ENCODE measurements at regions not wholly inside any gene's neighbourhood (a gene's known extent, or its start where the extent isn't known, plus 50 kb on each side); places are given as distances from the start of the nearest gene placed in this dataset.

DNA sequence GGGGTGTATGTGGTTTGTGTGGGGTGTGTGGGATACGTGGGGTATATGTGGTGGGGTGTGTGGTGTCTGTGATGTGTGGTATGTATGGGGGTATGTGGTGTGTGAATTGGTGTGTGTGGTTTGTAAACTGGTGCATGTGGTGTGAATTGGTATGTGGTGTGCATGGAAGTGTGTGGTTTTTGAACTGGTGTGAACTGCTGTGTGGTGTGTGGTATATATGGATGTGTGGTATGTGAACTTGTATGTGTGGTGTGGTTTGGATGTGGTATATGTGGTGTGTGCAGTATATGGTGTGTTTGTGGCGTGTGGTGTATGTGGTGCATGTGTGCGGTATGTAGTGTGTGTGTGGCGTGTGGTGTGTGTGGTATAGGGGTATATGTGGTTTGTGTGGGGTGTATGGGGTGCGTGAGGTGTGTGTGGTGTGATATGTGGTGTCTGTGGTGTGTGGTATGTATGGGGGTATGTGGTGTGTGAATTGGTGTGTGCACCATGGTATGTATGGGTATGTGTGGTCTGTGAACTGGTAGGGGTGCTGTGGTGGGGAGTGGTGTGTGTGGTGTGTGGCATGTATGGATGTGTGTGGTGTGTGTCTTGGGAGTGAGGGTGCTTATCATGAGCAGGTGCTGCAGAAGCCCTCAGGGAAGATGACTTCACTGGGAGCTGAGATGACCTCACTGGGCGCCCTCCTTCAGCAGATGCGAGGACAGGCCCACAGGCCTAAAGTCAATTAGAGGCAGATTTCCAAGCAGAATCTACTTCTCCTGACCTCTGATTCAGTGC lies 209.6 kb upstream of the TNP1 start:
- no peak overlapping the region for H3K27ac ChIP-seq
- no peak overlapping the region for H3K4me3 ChIP-seq

DNA sequence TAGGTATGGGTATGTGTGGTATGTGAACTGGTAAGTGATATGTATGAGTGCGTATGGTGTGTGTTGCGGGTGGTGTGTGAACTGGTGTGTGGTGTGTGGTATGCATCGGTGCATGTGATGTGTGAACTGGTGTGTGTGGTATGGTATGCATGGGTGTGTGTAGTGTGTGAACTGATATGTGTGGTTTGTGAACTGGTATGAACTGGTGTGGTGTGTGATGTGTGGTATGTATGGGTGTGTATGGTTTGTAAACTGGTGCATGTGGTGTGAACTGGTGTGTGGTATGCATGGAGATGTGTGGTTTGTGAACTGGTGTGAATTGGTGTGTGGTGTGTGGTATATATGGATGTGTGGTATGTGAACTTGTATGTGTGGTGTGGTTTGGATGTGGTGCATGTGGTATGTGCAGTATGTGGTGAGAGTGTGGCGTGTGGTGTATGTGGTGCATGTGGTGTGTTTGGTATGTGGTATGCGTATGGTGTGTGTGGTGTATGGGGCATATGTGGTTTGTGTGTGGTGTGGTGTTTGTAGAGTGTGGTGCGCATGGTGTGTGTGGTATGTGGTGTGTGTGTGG lies 208.9 kb upstream of the TNP1 start:
- Histone ChIP-seq H3K4me3 (no peak overlapping the region), H3K27ac (no peak overlapping the region)

DNA sequence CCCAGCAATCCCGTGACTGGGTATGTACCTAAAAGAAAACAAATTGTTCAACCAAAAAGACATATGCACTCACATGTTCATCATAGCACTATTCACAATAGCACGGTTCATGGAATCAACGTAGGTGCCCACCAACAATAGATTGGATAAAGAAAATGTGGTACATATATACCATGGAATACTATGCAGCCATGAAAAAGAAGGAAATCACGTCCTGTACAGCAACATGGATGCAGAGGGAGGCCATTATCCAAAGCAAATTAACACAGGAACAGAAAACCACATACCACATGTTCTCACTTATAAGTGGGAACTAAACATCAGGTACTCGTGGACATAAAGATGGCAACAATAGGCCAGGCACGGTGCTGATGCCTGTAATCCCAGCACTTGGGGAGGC lies 207.9 kb upstream of the TNP1 start:
- no peak overlapping the region for H3K27ac ChIP-seq
- H3K4me3 ChIP-seq = no peak overlapping the region

DNA sequence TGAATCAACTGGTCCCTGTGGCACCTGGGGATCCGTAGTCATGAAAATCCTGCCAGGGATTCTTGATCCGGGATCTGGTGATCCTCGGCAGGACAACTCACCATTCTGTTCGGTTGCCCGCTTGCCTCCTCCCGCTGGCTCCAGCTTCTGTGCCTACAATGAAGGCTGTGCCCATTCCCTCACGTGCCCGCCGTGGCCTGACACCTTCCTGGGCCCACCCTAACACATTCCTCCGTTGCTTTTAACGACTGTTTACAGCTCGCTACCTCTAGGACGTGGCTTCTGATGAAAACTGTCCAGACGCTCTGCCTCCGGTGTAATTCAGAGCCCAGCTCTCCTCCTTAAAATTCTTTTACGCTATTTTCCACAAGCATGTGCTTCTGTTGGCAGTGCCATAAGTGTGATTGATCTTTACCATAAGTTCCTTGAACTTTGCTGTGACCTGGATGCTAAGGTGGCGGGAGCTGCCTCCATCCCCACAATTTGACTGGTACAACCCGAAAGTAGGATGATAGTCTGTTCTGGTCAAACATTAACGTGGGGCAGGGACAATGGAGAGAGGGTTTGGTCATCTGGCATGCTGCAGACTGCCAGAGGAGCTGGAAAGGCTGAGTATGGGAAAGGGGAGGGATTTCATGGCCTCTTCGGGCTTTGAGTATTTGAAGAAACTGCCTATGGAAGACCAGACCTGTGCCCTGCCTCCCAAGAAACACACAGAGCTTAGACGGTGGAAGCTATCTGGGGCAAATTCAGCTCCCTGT lies 206.8 kb upstream of the TNP1 start:
- H3K4me3 ChIP-seq = no peak overlapping the region
- H3K27ac ChIP-seq = no peak overlapping the region

DNA sequence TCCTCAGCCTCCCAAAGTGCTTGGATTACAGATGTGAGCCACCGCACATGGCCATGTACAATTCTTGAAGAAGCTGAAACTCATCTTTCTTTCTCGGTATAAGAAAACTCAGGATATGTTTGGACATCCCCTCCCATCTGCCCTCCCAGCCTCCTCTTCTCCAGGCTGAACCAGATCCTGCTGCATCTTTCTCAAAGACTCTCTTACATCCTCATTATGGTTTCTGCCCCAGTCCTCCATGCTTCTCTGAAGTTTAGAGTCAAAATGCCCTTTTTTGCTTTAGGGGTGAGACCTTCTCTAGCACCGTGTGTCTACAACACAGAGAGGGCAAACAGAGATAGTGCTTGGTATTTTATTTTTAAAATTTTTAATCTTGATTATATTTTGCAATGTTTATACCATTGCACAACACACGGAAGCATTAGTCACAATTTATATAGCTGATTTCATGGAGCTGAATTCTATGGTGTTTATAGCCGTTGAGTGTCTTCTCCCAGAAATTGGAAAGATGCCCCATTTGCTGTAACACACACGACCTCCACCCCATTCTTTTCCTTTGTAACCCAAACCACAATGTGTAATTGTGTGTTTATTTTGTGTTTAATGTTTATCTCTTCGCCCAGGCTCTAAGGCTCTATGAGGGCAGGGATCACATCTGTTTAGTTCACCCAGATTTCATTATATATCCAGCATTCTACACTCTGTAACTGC lies 206.0 kb upstream of the TNP1 start:
- no peak overlapping the region for H3K4me3 ChIP-seq
- H3K27ac ChIP-seq = no peak overlapping the region

DNA sequence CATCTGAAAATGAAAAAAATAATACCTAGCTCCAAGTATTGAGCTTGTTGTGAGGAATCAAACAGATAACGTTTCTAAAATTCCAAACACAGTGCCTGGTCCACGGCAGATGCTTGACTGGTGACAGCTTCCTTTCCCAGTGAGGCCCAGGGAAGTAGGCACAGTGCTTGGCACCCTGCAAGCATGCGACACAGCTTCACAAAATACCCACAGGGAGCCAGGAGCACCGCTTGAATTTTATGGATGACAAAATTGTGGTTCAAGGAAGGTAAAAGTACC lies 205.1 kb upstream of the TNP1 start:
- no peak overlapping the region for H3K4me3 ChIP-seq
- H3K27ac ChIP-seq = peak overlapping the region in 3 of 21 experiments; percentile 26 to 53 (median 31)

DNA sequence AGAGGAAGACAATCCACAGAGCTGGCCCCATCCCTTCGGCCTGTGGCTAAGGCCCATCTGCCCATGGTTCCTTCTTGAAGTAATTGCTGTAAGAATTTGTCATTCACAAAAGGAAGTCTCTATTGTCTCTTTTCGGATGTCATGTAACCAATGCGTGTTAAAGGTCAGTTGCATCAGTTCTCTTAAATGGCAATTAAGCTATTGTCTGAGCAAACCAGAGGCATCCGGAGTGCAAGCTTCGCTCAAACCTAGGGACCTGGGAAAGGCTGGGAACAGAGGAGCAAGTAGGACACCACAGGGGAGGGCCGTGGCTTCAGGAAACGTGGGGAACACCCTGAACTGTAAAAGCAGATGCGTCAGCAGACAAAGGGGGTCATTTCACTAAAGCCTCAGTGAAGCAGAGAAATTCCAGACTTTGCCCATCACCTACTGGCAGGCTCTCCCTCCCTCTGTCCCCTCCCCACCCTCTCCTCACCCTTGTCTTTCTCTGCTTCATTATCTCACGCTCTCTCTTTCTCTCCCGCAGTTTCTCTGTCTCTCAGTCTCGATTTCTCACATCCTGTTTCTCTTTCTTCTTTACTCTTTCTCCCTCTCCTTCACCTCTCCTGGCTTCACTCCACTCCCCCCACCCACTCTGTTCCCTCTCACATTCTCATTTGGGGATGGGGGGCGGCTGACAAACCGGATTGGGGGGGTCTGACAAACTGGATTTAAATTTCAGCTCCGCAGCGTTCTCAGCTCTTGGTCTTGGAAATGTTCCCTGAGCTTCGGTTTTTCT lies 204.6 kb upstream of the TNP1 start:
- Histone ChIP-seq H3K4me3 (no peak overlapping the region), H3K27ac (peak overlapping the region in 5 of 21 experiments; percentile 26 to 53 (median 43))

DNA sequence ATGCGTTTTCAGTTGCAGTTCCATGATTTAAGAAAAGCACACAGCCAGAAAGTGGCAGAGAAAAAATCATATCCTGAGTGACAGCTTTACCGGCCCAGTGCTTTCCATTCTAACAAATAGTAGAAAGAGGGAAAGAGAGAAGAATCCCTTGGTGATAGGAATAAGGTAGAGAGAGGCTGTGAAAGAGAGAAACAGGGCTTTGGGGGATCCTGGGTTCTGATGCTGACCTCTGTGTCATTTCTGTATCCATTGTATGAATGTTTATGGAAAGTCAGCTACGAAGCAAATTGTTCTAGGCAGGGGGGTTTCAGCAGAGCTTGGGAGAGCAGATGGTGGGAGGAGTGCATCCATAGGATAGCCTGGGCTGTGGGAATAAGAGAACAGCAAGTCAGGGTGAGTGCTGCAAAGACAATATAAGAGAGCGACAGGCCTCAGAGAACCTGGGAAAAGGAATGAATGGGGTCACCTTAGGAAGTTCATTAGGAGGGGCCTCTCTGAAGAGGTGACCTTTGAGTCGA lies 203.4 kb upstream of the TNP1 start:
- no peak overlapping the region for H3K27ac ChIP-seq
- H3K4me3 ChIP-seq = no peak overlapping the region

DNA sequence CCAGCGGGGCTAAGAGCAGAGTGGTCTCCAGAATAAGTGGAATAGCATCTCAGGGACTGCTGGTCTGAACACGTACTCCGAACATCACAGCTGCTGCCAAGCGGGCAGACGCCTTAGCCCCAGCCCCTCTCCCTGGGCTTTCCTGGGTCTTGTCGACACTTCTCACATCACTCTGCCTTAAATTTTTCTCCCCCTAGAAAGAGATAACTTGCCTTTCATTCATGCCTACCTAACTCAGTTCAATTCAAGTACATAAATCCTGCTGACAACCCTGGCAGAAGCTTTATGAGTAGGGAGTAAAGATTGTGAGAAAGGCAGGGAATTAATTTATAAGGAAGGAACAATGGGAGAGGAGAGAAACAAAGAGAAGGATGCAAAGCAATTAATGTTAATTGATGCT lies 202.9 kb upstream of the TNP1 start:
- Histone ChIP-seq H3K27ac (no peak overlapping the region), H3K4me3 (no peak overlapping the region)

DNA sequence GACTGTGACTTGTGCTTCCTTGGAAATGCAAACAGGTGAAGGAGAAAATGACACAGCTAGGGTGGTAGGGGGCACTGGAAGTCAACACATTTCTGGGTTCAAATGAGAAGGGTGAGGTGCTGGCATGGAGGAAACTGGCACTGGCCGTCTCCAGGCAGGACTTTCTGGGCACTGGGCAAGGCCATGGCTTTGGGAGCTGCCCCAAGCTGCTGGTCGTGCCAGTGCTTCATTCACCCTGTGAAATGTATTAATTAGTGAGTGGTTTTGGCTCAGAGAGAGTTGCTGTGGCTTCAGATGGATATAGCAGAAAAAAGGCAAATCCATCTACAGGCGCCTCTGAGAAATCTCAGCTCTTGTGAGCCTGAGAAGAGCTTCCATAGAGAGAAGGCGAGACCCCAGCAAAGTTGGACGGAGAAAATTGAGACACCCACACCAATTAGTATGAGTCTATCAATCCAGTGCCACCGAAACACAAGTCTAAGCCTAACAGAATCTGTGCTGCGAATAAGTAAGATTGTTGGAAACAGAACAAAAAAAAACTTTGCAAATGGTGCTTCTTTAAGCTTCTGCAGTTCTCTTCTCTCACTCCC lies 202.1 kb upstream of the TNP1 start:
- H3K27ac ChIP-seq = no peak overlapping the region
- no peak overlapping the region for H3K4me3 ChIP-seq

DNA sequence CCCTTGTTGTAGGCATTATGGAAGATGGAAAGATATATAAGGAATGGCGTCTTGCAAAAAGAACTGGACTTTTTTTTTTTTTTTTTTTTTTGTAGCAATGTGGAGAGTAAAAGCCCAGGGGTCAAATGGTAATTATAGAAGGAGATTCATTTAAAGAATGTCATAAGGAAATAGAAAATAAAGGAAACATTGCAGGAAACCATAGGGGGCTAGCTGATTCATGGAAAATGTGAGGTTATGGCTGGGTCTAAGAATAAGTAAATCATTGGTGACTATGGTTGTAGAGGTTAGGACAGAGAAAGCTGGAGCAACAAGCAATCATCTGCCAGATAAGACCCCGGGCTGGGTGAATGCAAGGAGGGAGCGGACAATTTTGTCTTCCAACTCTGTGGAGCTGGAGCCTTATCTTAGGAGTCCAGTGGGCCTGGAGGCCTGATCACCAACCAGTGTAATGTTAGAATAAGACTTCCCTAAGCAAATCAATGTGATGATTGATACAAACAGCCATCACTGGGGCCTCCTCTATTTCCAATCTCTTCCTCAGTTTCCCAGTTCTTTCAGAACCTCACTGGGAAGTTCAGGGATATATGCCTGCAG lies 201.2 kb upstream of the TNP1 start:
- Histone ChIP-seq H3K27ac (no peak overlapping the region), H3K4me3 (no peak overlapping the region)

DNA sequence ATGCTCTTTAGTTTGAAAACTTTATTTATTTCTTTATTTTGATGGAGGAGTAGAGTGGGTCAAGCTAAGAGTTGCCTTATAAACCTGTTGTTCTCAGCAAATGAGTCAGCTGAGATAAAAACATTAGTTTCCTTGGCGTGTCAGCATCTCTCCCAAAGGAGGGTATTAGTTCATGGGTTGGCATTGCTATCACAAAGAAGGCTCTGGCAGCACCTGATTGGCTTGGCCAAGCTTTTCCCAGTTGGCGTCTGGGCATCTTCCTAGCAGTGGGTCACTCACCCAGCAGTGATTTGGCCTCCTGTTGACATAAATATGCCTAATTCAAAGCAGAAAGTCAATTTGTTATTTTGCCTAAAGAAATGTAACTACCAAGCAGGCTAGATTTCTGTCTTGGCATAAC lies 200.7 kb upstream of the TNP1 start:
- Histone ChIP-seq H3K4me3 (no peak overlapping the region), H3K27ac (no peak overlapping the region)

DNA sequence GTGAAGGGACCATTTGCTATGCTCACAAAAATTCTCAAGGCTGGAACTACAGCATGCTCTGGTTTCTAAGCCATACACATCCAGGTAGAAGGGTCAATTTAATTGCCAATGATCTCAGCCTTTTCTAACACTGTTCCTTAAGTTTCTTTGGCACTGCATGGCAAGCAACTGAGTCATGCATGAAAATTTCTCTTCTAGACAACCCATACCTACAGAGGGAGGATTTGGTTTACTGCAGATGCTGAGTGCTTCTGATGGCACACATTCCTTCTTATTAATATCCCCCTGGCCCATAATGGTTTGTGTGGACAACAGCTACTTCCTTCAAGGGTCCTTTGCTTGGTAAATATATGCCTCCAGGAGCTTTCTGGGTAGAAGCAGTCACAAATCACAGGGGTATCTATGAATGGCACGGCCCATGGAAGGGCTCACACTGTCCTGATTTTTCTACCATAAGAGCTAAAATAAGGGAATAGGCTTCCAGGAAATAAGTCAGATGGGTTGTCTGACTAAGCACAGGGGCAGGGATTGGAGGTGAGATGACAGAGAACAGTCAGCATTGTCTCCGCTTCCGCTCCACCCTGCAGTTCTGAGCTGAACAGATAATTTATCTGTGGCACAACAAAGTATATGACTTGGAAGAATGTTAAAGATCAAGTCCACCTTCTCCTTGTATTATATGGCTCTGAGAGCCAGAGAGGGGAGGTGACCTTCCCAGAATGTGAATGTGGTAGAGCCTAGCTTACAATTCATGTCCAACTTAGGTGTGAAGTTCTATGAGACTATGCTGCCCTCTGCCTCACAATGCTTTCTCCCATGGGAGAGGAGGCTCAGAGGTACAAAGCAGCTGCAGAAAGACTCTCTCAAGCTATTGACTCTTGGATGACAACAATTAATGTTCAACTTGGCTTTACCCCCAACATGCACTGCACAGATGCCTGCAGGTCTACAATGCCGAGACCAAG lies 199.2 kb upstream of the TNP1 start:
- no peak overlapping the region for H3K27ac ChIP-seq
- H3K4me3 ChIP-seq = no peak overlapping the region

DNA sequence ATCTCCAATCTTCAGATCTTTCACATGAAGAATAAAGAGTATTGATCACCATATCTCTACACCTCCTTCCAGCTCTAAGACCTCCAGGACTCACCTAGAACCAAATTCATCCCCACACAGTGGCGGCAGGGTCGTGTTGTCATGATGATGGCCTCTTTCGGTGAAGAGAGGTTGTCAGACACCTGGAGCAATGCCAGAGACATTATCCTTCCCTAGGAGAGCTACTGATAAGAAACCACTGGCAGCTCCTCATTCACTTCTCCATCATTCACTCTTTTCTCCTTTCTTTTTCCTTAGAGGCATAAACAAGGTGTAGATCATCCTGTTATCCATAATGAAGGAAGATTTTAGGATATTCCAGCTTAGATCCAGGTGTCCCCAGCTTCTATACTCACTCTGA lies 197.9 kb upstream of the TNP1 start:
- no peak overlapping the region for H3K4me3 ChIP-seq
- no peak overlapping the region for H3K27ac ChIP-seq

DNA sequence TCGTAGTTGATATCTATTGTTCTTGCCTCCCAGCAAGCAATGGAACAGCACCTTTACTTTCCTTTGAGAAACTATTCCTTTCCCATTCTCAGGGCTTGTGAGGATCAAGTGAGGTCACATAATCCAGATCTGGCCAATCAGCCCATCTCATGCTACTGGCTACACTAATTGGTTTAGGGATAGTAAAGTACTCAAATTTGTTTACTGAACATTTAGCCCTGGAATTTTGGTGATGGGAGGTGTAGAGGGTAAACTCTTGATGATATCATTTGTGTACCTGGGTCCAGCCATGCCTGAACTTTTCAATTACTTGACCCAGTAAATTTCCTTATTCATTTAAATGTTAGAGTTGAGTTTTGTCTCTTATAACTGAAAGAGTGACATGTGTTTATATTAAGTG lies 195.8 kb upstream of the TNP1 start:
- Histone ChIP-seq H3K4me3 (no peak overlapping the region), H3K27ac (no peak overlapping the region)

DNA sequence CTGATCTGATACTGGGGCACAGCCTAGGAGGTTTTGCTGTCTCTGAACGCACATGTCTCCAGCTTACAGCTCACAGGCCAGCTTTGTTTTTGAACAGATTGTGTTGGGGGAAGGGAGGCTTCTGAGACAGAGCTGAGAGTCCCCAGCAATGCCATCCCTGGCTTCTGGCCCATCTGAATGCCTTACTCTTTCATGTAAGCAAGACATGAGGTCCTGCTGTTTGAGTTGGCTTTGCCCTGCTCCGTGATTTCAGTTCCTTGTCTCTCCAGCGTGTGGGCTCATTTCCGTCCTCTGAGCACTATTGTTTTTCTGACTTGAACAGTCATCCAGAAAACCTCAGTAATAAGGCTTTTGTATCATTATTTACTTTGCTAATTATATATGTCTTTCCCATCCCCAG lies 194.9 kb upstream of the TNP1 start:
- H3K27ac ChIP-seq = no peak overlapping the region
- no peak overlapping the region for H3K4me3 ChIP-seq

DNA sequence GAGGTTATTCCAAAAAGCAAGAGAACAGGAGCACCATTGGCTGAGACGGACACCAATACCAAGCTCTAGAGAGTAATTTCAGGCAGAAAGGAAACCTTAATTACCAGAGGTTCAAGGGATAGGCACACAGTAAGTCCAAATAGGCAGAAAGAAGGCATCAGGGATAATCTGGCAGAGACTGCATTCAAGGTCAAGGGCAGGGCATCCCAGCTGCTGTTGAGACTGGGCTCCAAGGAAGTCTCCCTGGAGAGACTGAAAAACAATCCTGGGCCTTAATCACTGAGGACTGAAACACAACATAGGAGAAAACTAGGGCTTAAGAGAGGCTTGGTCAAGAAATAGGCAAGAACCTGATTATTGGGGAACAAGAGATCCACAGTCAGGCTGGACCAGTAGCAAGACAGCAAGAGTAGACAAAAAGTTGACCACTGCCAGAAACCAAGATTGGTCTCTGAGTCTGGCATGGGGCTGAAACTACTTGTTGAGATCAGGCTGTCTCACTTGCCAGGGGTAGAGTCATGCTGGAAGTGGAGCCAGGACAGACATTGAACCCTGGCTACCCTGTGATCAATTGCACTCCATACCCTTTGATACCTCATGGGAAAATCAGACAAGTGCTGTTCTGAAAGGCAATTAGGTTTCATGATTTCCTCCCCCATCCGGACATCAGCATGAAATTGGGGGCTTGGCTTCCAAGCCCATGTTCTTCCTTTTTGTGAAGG lies 193.2 kb upstream of the TNP1 start:
- Histone ChIP-seq H3K4me3 (no peak overlapping the region), H3K27ac (no peak overlapping the region)

Measured in skin epidermis (tissue), 12 donors.